NCI-H526 (cell line): ENCODE measurements at regions not wholly inside any gene's neighbourhood (a gene's known extent, or its start where the extent isn't known, plus 50 kb on each side); places are given as distances from the start of the nearest gene placed in this dataset.
A peak's percentile ranks its signal among the peaks of the same experiment; 100 is the strongest.
"Not testable (repeated sequence)": the region's sequence is repeated elsewhere in the genome, so short reads cannot be mapped to it uniquely, and the experiment has no call there.

Source experiments
- DNase-seq, 2 experiments: peaks; one replicate each; lab custom pipeline; 2025; lab: John Stamatoyannopoulos, UW

GRCh38 chr21:28418726-28419514 lies 573.8 kb downstream of the LTN1 start:
- DNase-seq, result no peak

- no peak for DNase-seq
These were observed 582.4 kb downstream of the LTN1 start for GRCh38 chr21:28410256-28410655.

GRCh38 chr21:28402616-28402989 lies 590.1 kb downstream of the LTN1 start:
- DNase-seq, result no peak

GRCh38 chr21:28397040-28397439 lies 595.6 kb downstream of the LTN1 start:
- DNase-seq, result no peak

- no peak for DNase-seq
These were observed 596.3 kb downstream of the LTN1 start for GRCh38 chr21:28396421-28396820.

GRCh38 chr21:28393279-28393678 lies 599.4 kb downstream of the LTN1 start:
- peak in 1 of 2 experiments; percentile 14 for DNase-seq

GRCh38 chr21:28391938-28392849 lies 600.5 kb downstream of the LTN1 start:
- DNase-seq, result no peak

- no peak for DNase-seq
These were observed 605.5 kb downstream of the LTN1 start for GRCh38 chr21:28387220-28387619.

- no peak for DNase-seq
These were observed 606.8 kb downstream of the LTN1 start for GRCh38 chr21:28385845-28386244.

- not testable (repeated sequence) for DNase-seq
These were observed 611.5 kb downstream of the LTN1 start for GRCh38 chr21:28381000-28381745.

GRCh38 chr21:28380241-28380640 lies 612.4 kb downstream of the LTN1 start:
- no peak for DNase-seq

- DNase-seq, result no peak
These were observed 614.7 kb downstream of the LTN1 start for GRCh38 chr21:28378026-28378425.

GRCh38 chr21:28375708-28376385 lies 616.8 kb downstream of the LTN1 start:
- no peak for DNase-seq

GRCh38 chr21:28374881-28375280 lies 617.8 kb downstream of the LTN1 start:
- no peak for DNase-seq

- DNase-seq, result no peak
These were observed 621.0 kb downstream of the LTN1 start for GRCh38 chr21:28371713-28372112.

GRCh38 chr21:28359300-28359699 lies 633.4 kb downstream of the LTN1 start:
- DNase-seq, result no peak

- no peak for DNase-seq
These were observed 634.0 kb downstream of the LTN1 start for GRCh38 chr21:28358702-28359101.

- no peak for DNase-seq
These were observed 634.5 kb downstream of the LTN1 start for GRCh38 chr21:28358170-28358569.

GRCh38 chr21:28357743-28358142 lies 634.9 kb downstream of the LTN1 start:
- DNase-seq, result no peak

GRCh38 chr21:28356422-28356821 lies 636.3 kb downstream of the LTN1 start:
- no peak for DNase-seq

- no peak for DNase-seq
These were observed 646.7 kb downstream of the LTN1 start for GRCh38 chr21:28345934-28346333.

- DNase-seq, result no peak
These were observed 647.7 kb downstream of the LTN1 start for GRCh38 chr21:28344985-28345384.
